ENCODE measurements at regions not wholly inside any gene's neighbourhood (a gene's known extent, or its start where the extent isn't known, plus 50 kb on each side); places are given as distances from the start of the nearest gene placed in this dataset.

GRCh38 chr6:68572525-68572924 is 62.6 kb upstream of the ADGRB3 start:
- TF ChIP-seq SMC3 (IDR thresholded peaks at IDR 0.05; ENCODE audit: borderline replicate concordance, low read length), result no peak; the same call in 1 of the 2 replicates
- TF ChIP-seq NFIC (IDR thresholded peaks at IDR 0.05; ENCODE audit: low read depth, low read length), result no peak
- no peak for TF ChIP-seq ZNF274 (IDR thresholded peaks at IDR 0.05; ENCODE audit: insufficient read depth, insufficient read length)
